OCI-LY7 (cell line): ENCODE measurements at regions not wholly inside any gene's neighbourhood (a gene's known extent, or its start where the extent isn't known, plus 50 kb on each side); places are given as distances from the start of the nearest gene placed in this dataset.

ENCODE experiments used
- CTCF ChIP-seq: fragments of 200-600 bp; sonication (generic); conservative IDR thresholded peaks from 2 replicates; pipeline ENCODE4 v1.5.1; 2014; ENCODE audit warnings: mild to moderate bottlenecking, antibody characterized with exemption, low read length, moderate library complexity, mixed read lengths
- EZH2phosphoT487 ChIP-seq: fragments of 200-600 bp; sonication (generic); IDR thresholded peaks from 2 replicates; pipeline ENCODE4 v1.6.1; 2018; ENCODE audit warnings: low read depth, borderline replicate concordance, mild to moderate bottlenecking, mixed run types, antibody characterized with exemption, low read length, moderate library complexity, mixed read lengths

GRCh38 chr17:77443748-77444260, 303.0 kb downstream of the SEC14L1 start:
- no peak for TF ChIP-seq EZH2phosphoT487
- TF ChIP-seq CTCF: no peak
